Suppressor macrophage treated with lipopolysaccharide for 1 hour (primary cell): ENCODE measurements at regions not wholly inside any gene's neighbourhood (a gene's known extent, or its start where the extent isn't known, plus 50 kb on each side); places are given as distances from the start of the nearest gene placed in this dataset.

ENCODE experiments used
- DNase-seq, 3 donors: peaks; one replicate each; pipeline ENCODE4 v3.0.0-alpha.2; 2020 to 2022

- no peak for DNase-seq
Measured at GRCh38 chr18:45447355-45448265, 167.7 kb upstream of the SLC14A2 start.

- DNase-seq = no peak
Measured at GRCh38 chr18:45448871-45449270, 166.4 kb upstream of the SLC14A2 start.

- no peak for DNase-seq
Measured at GRCh38 chr18:45449418-45450227, 165.7 kb upstream of the SLC14A2 start.

- DNase-seq = peak in 1 of 3 donors; percentile 0
Measured at GRCh38 chr18:45456090-45457021, 158.9 kb upstream of the SLC14A2 start.

GRCh38 chr18:45458033-45458432, 157.2 kb upstream of the SLC14A2 start:
- DNase-seq = no peak

- DNase-seq = no peak
Measured at GRCh38 chr18:45462179-45462578, 153.1 kb upstream of the SLC14A2 start.

GRCh38 chr18:45463451-45463850, 151.8 kb upstream of the SLC14A2 start:
- no peak for DNase-seq

GRCh38 chr18:45464619-45465018, 150.7 kb upstream of the SLC14A2 start:
- no peak for DNase-seq

GRCh38 chr18:45467293-45467692, 148.0 kb upstream of the SLC14A2 start:
- no peak for DNase-seq

- DNase-seq = no peak
Measured at GRCh38 chr18:45467945-45468344, 147.3 kb upstream of the SLC14A2 start.

GRCh38 chr18:45478889-45479288, 136.4 kb upstream of the SLC14A2 start:
- no peak for DNase-seq

- DNase-seq = no peak
Measured at GRCh38 chr18:45480219-45481015, 134.9 kb upstream of the SLC14A2 start.

GRCh38 chr18:45481821-45482220, 133.5 kb upstream of the SLC14A2 start:
- no peak for DNase-seq

GRCh38 chr18:45482286-45482685, 133.0 kb upstream of the SLC14A2 start:
- no peak for DNase-seq

GRCh38 chr18:45487581-45487980, 127.7 kb upstream of the SLC14A2 start:
- DNase-seq = no peak

GRCh38 chr18:45488645-45489044, 126.6 kb upstream of the SLC14A2 start:
- no peak for DNase-seq

GRCh38 chr18:45493830-45494229, 121.4 kb upstream of the SLC14A2 start:
- no peak for DNase-seq

- DNase-seq = peak in 1 of 3 donors; percentile 5
Measured at GRCh38 chr18:45494811-45495210, 120.5 kb upstream of the SLC14A2 start.

GRCh38 chr18:45496741-45497140, 118.5 kb upstream of the SLC14A2 start:
- DNase-seq = peak in 1 of 3 donors; percentile 1

GRCh38 chr18:45497595-45498286, 117.5 kb upstream of the SLC14A2 start:
- DNase-seq = peak in 1 of 3 donors; percentile 10

GRCh38 chr18:45498287-45498658, 117.0 kb upstream of the SLC14A2 start:
- DNase-seq = peak in 1 of 3 donors; percentile 15
